ENCODE measurements at regions not wholly inside any gene's neighbourhood (a gene's known extent, or its start where the extent isn't known, plus 50 kb on each side); places are given as distances from the start of the nearest gene placed in this dataset.

DNA sequence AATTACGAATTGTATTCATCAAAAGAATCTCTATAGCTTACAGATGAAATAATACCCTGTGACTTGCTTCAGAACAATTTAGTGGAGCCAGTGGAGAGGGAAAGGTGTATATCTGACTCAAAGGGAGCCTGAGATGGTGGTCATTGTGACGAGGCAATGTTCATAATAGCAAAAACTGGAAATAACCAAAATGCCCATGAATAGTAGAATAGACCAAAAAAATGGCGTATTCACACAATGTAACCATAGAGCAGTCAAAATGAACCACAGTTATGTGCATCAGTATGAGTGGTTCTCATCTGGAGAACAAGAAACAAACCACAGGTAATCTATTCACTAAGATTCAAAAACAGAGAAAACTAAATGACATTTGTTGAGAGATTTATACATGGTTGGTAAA lies 125.3 kb upstream of the CLNK start:
- H3K27me3 ChIP-seq (ENCODE audit: insufficient read depth, low read length, poor library complexity) = no peaks in the 10 kb centered on the region
- H3K79me2 ChIP-seq (ENCODE audit: control insufficient read depth, insufficient read depth, low read length) = no peaks in the 10 kb centered on the region
- H3K4me3 ChIP-seq (ENCODE audit: low read length) = no peak overlapping the region
- H2BK120ac ChIP-seq (ENCODE audit: low read depth, low read length) = no peak overlapping the region
- H3K79me1 ChIP-seq (ENCODE audit: low read length) = no peaks in the 10 kb centered on the region
- H4K8ac ChIP-seq (ENCODE audit: low read depth, low read length) = no peak overlapping the region
- H2BK15ac ChIP-seq (replicated peaks; ENCODE audit: low read depth) = no peak overlapping the region
- H3K4ac ChIP-seq (ENCODE audit: low read depth, low read length) = no peak overlapping the region
- H3K56ac ChIP-seq (ENCODE audit: low read length) = no peak overlapping the region
- no peak overlapping the region for H2AK5ac ChIP-seq (ENCODE audit: low read length)
- WGBS (ENCODE audit: extremely low coverage, insufficient coverage, low lambda C conversion rate) = no CpG with 5 or more reads among the region's 3 CpGs
- no peak overlapping the region for H3K27ac ChIP-seq (ENCODE audit: low read depth, low read length)
- no peak overlapping the region for H4K5ac ChIP-seq (ENCODE audit: low read length)
- no peak for DNase-seq
- H3K9ac ChIP-seq (ENCODE audit: low read length) = no peak overlapping the region
- H2BK5ac ChIP-seq (ENCODE audit: low read length) = no peak overlapping the region
- H3K18ac ChIP-seq (ENCODE audit: low read length) = no peak overlapping the region
- H3K36me3 ChIP-seq (ENCODE audit: control insufficient read depth, insufficient read depth, low read length) = no peaks in the 10 kb centered on the region
- H3K4me2 ChIP-seq (ENCODE audit: low read length) = no peak overlapping the region
- no peaks in the 10 kb centered on the region for H3K4me1 ChIP-seq (ENCODE audit: control insufficient read depth, low read depth, low read length)
- H3K23ac ChIP-seq (ENCODE audit: low read length) = no peak overlapping the region

DNA sequence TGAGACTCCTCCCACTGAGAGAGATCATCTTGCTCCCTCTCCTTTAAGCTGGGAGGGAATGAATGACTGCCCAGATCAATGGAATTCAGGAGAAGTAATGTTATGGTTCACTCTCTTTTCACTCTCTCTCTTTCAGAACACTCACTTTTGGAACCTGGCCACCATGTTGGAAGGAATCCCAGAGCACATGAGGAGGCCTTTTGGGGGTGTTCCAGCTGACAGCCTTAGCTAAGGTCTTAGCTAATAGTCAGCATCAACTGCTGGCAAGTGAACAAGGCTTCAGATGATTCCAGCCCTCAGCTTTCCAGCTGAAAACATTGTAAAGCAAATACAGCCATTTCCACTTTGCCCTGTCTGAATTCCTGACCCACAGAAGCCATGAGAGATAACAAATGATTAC lies 124.0 kb upstream of the CLNK start:
- no peak overlapping the region for H3K9ac ChIP-seq (ENCODE audit: low read length)
- H3K23ac ChIP-seq (ENCODE audit: low read length) = no peak overlapping the region
- no peak overlapping the region for H2BK15ac ChIP-seq (replicated peaks; ENCODE audit: low read depth)
- H3K27ac ChIP-seq (ENCODE audit: low read depth, low read length) = no peak overlapping the region
- H4K5ac ChIP-seq (ENCODE audit: low read length) = no peak overlapping the region
- no peak overlapping the region for H2BK5ac ChIP-seq (ENCODE audit: low read length)
- H3K4ac ChIP-seq (ENCODE audit: low read depth, low read length) = no peak overlapping the region
- no peak overlapping the region for H2AK5ac ChIP-seq (ENCODE audit: low read length)
- H3K27me3 ChIP-seq (ENCODE audit: insufficient read depth, low read length, poor library complexity) = no peaks in the 10 kb centered on the region
- no peak for DNase-seq
- H3K4me3 ChIP-seq (ENCODE audit: low read length) = no peak overlapping the region
- H3K56ac ChIP-seq (ENCODE audit: low read length) = no peak overlapping the region
- H3K79me2 ChIP-seq (ENCODE audit: control insufficient read depth, insufficient read depth, low read length) = no peaks in the 10 kb centered on the region
- no peak overlapping the region for H2BK120ac ChIP-seq (ENCODE audit: low read depth, low read length)
- no peak overlapping the region for H3K4me2 ChIP-seq (ENCODE audit: low read length)
- H3K36me3 ChIP-seq (ENCODE audit: control insufficient read depth, insufficient read depth, low read length) = no peaks in the 10 kb centered on the region
- no peaks in the 10 kb centered on the region for H3K79me1 ChIP-seq (ENCODE audit: low read length)
- H4K8ac ChIP-seq (ENCODE audit: low read depth, low read length) = no peak overlapping the region
- no peaks in the 10 kb centered on the region for H3K4me1 ChIP-seq (ENCODE audit: control insufficient read depth, low read depth, low read length)
- H3K18ac ChIP-seq (ENCODE audit: low read length) = no peak overlapping the region

DNA sequence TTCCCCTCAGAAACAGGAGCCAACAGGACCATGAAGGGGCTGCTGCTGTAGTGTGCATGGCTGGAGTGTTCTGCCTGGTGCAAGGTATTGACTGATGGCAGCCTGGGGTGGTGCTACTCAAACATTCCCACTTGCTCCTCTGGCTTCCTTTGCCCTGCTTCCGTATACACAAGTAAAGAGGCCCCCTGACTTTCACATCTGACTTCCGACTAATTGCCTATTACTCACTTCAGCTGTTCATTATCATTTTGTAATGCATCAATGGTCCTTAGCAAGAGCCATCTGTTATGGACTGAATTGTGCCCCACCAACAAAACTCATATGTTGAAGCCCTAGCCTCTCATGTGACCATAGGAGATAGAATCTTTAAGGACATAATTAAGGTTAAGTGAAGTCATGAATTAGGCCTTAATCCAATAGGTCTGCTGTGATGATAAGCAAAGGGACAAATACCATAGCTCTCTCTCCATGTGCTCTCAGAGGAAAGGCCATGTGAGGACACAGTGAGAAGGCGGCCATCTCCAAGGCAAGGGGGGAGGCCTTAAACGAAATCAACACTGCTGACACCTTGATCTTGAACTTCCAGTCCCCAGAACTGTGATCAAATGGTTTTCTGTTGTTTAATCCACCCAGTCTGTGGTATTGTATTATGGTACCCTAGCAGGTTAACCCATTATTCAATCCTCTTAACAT lies 122.5 kb upstream of the CLNK start:
- H3K18ac ChIP-seq (ENCODE audit: low read length) = no peak overlapping the region
- H2BK5ac ChIP-seq (ENCODE audit: low read length) = no peak overlapping the region
- no peaks in the 10 kb centered on the region for H3K36me3 ChIP-seq (ENCODE audit: control insufficient read depth, insufficient read depth, low read length)
- no peak overlapping the region for H3K9ac ChIP-seq (ENCODE audit: low read length)
- no peak overlapping the region for H2BK120ac ChIP-seq (ENCODE audit: low read depth, low read length)
- no peak for DNase-seq
- no peak overlapping the region for H4K5ac ChIP-seq (ENCODE audit: low read length)
- H2AK5ac ChIP-seq (ENCODE audit: low read length) = no peak overlapping the region
- no peak overlapping the region for H3K23ac ChIP-seq (ENCODE audit: low read length)
- H2BK15ac ChIP-seq (replicated peaks; ENCODE audit: low read depth) = no peak overlapping the region
- no peaks in the 10 kb centered on the region for H3K79me2 ChIP-seq (ENCODE audit: control insufficient read depth, insufficient read depth, low read length)
- no CpG with 5 or more reads among the region's 4 CpGs for WGBS (ENCODE audit: extremely low coverage, insufficient coverage, low lambda C conversion rate)
- no peak overlapping the region for H3K4ac ChIP-seq (ENCODE audit: low read depth, low read length)
- no peak overlapping the region for H3K4me3 ChIP-seq (ENCODE audit: low read length)
- no peak overlapping the region for H3K27ac ChIP-seq (ENCODE audit: low read depth, low read length)
- H3K4me2 ChIP-seq (ENCODE audit: low read length) = no peak overlapping the region
- H3K79me1 ChIP-seq (ENCODE audit: low read length) = no peaks in the 10 kb centered on the region
- H3K56ac ChIP-seq (ENCODE audit: low read length) = no peak overlapping the region
- no peak overlapping the region for H4K8ac ChIP-seq (ENCODE audit: low read depth, low read length)
- no peaks in the 10 kb centered on the region for H3K4me1 ChIP-seq (ENCODE audit: control insufficient read depth, low read depth, low read length)
- H3K27me3 ChIP-seq (ENCODE audit: insufficient read depth, low read length, poor library complexity) = no peaks in the 10 kb centered on the region

- Histone ChIP-seq H3K36me3 (ENCODE audit: control insufficient read depth, insufficient read depth, low read length) (no peaks in the 10 kb centered on the region), H2BK15ac (replicated peaks; ENCODE audit: low read depth) (no peak overlapping the region), H3K23ac (ENCODE audit: low read length) (no peak overlapping the region), H3K27ac (ENCODE audit: low read depth, low read length) (no peak overlapping the region), H2AK5ac (ENCODE audit: low read length) (no peak overlapping the region), H3K27me3 (ENCODE audit: insufficient read depth, low read length, poor library complexity) (no peaks in the 10 kb centered on the region), H3K18ac (ENCODE audit: low read length) (no peak overlapping the region), H3K4ac (ENCODE audit: low read depth, low read length) (no peak overlapping the region), H3K4me3 (ENCODE audit: low read length) (no peak overlapping the region), H3K79me1 (ENCODE audit: low read length) (no peaks in the 10 kb centered on the region), H3K56ac (ENCODE audit: low read length) (no peak overlapping the region), H4K5ac (ENCODE audit: low read length) (no peak overlapping the region), H4K8ac (ENCODE audit: low read depth, low read length) (no peak overlapping the region), H2BK5ac (ENCODE audit: low read length) (no peak overlapping the region), H3K4me2 (ENCODE audit: low read length) (no peak overlapping the region), H2BK120ac (ENCODE audit: low read depth, low read length) (no peak overlapping the region), H3K9ac (ENCODE audit: low read length) (no peak overlapping the region), H3K4me1 (ENCODE audit: control insufficient read depth, low read depth, low read length) (no peaks in the 10 kb centered on the region), H3K79me2 (ENCODE audit: control insufficient read depth, insufficient read depth, low read length) (no peaks in the 10 kb centered on the region)
- no peak for DNase-seq
- WGBS (ENCODE audit: extremely low coverage, insufficient coverage, low lambda C conversion rate) = no CpG with 5 or more reads among the region's 4 CpGs
Observed at GRCh38 chr4:10803713-10804343, 119.3 kb upstream of the CLNK start.

DNA sequence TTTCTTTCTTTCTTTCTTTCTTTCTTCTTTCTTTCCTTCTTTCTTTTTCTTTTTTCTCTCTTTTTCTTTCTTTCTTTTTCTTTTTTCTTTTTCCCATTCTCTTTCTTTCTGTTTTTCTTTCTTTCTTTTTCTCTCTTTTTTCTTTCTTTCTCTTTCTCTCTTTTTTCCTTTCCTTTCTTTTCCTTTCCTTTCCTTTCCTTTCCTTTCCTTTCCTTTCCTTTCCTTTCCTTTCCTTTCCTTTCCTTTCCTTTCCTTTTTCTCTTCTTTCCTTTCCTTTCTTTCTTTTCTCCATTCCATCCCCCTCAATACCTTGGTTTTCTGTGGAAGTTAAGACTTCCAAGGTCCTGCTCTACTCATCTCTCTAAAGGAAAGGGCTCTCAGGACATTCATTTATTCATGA lies 102.8 kb upstream of the CLNK start:
- DNase-seq = no peak
- no peak overlapping the region for H2BK15ac ChIP-seq (replicated peaks; ENCODE audit: low read depth)
- H3K23ac ChIP-seq (ENCODE audit: low read length) = no peak overlapping the region
- H3K4ac ChIP-seq (ENCODE audit: low read depth, low read length) = no peak overlapping the region
- H4K8ac ChIP-seq (ENCODE audit: low read depth, low read length) = no peak overlapping the region
- no peaks in the 10 kb centered on the region for H3K36me3 ChIP-seq (ENCODE audit: control insufficient read depth, insufficient read depth, low read length)
- no peak overlapping the region for H3K18ac ChIP-seq (ENCODE audit: low read length)
- H3K27ac ChIP-seq (ENCODE audit: low read depth, low read length) = no peak overlapping the region
- no peak overlapping the region for H3K9ac ChIP-seq (ENCODE audit: low read length)
- no peak overlapping the region for H3K4me2 ChIP-seq (ENCODE audit: low read length)
- H3K27me3 ChIP-seq (ENCODE audit: insufficient read depth, low read length, poor library complexity) = no peaks in the 10 kb centered on the region
- no peaks in the 10 kb centered on the region for H3K79me1 ChIP-seq (ENCODE audit: low read length)
- no peak overlapping the region for H2AK5ac ChIP-seq (ENCODE audit: low read length)
- no peak overlapping the region for H4K5ac ChIP-seq (ENCODE audit: low read length)
- H3K79me2 ChIP-seq (ENCODE audit: control insufficient read depth, insufficient read depth, low read length) = no peaks in the 10 kb centered on the region
- H3K4me1 ChIP-seq (ENCODE audit: control insufficient read depth, low read depth, low read length) = no peaks in the 10 kb centered on the region
- H2BK120ac ChIP-seq (ENCODE audit: low read depth, low read length) = no peak overlapping the region
- H2BK5ac ChIP-seq (ENCODE audit: low read length) = no peak overlapping the region
- H3K56ac ChIP-seq (ENCODE audit: low read length) = no peak overlapping the region
- H3K4me3 ChIP-seq (ENCODE audit: low read length) = no peak overlapping the region

- DNase-seq = no peak
- Histone ChIP-seq H3K4me1 (ENCODE audit: control insufficient read depth, low read depth, low read length) (no peaks in the 10 kb centered on the region), H3K79me2 (ENCODE audit: control insufficient read depth, insufficient read depth, low read length) (no peaks in the 10 kb centered on the region), H3K36me3 (ENCODE audit: control insufficient read depth, insufficient read depth, low read length) (no peaks in the 10 kb centered on the region), H4K8ac (ENCODE audit: low read depth, low read length) (no peak overlapping the region), H4K5ac (ENCODE audit: low read length) (no peak overlapping the region), H2BK5ac (ENCODE audit: low read length) (no peak overlapping the region), H3K18ac (ENCODE audit: low read length) (no peak overlapping the region), H3K79me1 (ENCODE audit: low read length) (no peaks in the 10 kb centered on the region), H3K56ac (ENCODE audit: low read length) (no peak overlapping the region), H2BK15ac (replicated peaks; ENCODE audit: low read depth) (no peak overlapping the region), H3K4ac (ENCODE audit: low read depth, low read length) (no peak overlapping the region), H3K9ac (ENCODE audit: low read length) (no peak overlapping the region), H3K27me3 (ENCODE audit: insufficient read depth, low read length, poor library complexity) (no peaks in the 10 kb centered on the region), H2AK5ac (ENCODE audit: low read length) (no peak overlapping the region), H2BK120ac (ENCODE audit: low read depth, low read length) (no peak overlapping the region), H3K4me3 (ENCODE audit: low read length) (no peak overlapping the region), H3K27ac (ENCODE audit: low read depth, low read length) (no peak overlapping the region), H3K23ac (ENCODE audit: low read length) (no peak overlapping the region), H3K4me2 (ENCODE audit: low read length) (no peak overlapping the region)
- no CpG with 5 or more reads among the region's 2 CpGs for WGBS (ENCODE audit: extremely low coverage, insufficient coverage, low lambda C conversion rate)
Observed at GRCh38 chr4:10784621-10785020, 100.1 kb upstream of the CLNK start.

Measured in mesendoderm (in vitro differentiated cells).